GM18520 (cell line): ENCODE measurements at regions not wholly inside any gene's neighbourhood (a gene's known extent, or its start where the extent isn't known, plus 50 kb on each side); places are given as distances from the start of the nearest gene placed in this dataset.
"Not testable (repeated sequence)": the region's sequence is repeated elsewhere in the genome, so short reads cannot be mapped to it uniquely, and the experiment has no call there.

Source experiments
- ATAC-seq: cut with Tn5 transposase; IDR thresholded peaks from one replicate; pipeline ENCODE4 v1.9.1; 2021; ENCODE audit not compliant: unreplicated experiment

GRCh38 chr10:21034770-21035169 lies 137.7 kb upstream of the NEBL start:
- not testable (repeated sequence) for ATAC-seq

- no peak for ATAC-seq
Measured at GRCh38 chr10:21034241-21034640, 137.1 kb upstream of the NEBL start.

GRCh38 chr10:21032587-21033319 lies 135.6 kb upstream of the NEBL start:
- no peak for ATAC-seq

GRCh38 chr10:21031232-21031795 lies 134.2 kb upstream of the NEBL start:
- ATAC-seq, result no peak

GRCh38 chr10:21030091-21030490 lies 133.0 kb upstream of the NEBL start:
- ATAC-seq, result no peak

GRCh38 chr10:21022821-21023220 lies 125.7 kb upstream of the NEBL start:
- no peak for ATAC-seq

DNA sequence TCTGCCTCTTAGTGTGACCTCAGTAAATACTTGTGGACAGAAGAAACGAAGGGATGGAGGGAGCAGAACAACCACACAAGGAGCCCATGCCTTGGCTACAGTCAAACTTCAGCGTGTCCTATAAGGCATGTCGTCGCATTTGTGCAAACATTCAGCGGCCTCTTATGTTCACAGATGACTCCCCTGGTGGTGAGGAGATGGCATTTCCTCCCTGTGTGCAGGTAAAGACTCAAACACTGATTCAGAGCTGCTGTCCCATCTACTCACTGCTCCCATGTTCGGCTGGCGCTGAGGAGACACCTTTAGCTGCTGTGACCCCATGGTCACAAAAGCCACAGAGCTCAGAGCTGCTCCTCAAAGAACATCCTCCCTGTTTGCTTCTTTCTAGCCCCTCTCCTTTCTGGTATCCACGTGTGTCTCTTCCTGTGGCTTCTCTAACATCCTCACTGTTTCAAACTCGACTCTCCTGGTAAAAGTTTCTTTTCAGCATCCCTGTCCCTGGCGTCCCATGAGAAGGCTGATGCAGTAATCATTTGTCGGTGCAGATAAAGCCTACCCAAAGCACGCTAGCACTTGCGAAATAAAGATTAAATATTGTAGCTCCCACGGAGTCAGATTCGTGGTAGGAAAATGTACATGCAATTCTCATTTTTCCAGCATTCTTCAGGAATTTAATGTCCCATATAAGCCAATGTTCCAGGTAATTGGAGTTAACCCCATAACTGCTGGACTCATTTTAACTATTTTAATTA lies 124.9 kb upstream of the NEBL start:
- ATAC-seq, result no peak

DNA sequence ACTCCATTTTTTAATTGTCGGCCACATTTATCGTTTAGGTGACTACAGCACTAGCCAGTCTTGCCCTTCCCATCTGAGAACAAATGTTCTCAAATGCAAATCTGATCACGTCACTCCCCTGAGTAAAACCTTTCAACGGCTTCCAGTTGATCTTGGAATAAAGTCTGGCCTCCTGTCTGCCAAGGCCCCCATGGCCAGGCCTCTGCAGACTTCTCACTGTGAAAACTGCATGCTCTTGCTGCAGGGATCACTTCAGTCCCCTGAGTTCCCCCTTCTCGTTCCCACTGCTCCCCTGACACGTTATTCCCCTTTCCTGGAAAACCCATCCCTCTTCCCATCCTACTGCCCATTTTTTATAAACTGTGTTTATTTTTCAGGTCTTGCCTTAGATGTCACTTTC lies 124.1 kb upstream of the NEBL start:
- no peak for ATAC-seq

DNA sequence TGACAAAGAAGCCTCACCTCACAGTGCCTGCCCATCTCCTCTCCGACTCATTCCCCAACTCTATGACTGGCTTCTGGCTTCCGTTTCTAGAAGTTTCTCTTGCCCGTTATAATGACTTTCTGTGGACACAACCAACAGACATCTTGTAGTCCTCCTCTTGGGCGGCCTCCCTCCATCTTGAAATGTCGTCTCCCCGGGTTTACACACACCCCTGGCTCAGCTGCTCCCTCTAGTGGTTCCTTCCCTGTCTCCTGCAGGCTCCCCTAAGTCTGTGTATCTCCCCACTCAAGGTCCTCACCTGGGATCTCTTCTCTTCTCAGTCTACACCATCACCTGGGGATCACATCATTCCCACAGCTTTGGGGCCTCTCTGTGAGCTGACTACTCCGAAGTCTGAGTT lies 123.4 kb upstream of the NEBL start:
- ATAC-seq, result peak; percentile 45

DNA sequence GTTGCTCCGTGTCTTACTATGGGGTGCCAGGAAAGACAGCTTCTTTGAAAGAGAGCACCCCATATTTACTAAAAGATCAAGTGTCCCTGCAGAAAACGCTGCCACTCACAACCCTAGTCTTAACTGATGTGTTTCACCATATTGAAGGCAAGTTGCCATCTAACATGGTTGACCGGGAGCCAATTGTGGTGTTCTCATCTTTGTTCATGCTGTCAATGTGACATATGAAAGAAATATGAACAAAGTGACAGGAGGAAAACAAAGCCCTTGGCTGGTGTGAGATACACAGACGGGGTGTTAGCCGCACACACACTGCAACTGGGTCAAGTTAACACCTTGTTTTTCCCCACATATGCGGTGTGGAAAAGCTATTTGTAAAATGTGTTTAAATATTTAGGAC lies 122.3 kb upstream of the NEBL start:
- ATAC-seq, result no peak

- ATAC-seq, result no peak
Measured at GRCh38 chr10:21015851-21016250, 118.7 kb upstream of the NEBL start.

DNA sequence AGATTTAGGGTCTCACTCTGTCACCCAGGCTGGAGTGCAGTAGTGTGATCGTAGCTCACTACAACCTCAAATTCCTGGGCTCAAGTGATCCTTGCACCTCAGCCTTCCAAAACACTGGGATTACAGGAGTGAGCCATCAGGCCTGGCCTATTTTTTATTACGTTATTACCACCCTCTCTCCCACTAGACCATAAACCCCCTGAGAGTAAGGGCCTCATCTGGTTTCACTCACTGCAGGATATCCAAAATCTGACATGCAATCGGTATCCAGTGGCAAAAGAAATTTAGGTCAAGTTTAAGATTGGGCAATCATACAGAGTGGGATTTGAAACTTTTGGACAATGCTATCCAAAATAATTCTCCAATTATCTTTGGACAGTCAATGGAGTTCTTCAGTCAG lies 117.0 kb upstream of the NEBL start:
- ATAC-seq, result no peak

DNA sequence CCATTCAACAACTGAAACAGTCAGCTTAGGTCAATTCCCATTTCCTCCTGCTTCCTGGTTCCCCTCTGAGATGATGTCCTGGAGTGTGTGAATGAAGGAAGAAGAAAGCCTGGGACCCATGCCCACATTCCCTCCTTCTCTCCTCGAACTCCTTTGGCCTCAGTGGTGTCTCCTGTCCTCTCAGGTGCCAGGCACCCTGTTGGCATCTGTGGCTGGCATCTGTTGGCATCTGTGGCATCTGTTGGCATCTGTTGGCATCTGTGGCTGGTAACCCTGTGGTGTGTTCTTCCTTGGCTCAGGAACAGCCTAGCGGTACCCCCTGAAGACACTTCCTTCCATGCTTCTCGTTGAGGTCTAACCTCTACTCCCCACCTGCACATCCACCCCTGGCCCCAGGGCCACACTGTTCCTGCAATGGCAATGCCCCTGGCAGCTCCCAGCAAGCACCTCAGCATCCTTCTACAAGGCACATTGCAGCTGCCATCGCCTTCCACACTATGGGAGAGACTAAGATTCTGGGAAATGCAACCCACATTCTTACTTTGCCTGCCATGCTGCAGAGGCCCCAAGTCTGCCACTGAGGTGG lies 114.4 kb upstream of the NEBL start:
- no peak for ATAC-seq

- ATAC-seq, result no peak
Measured at GRCh38 chr10:21010615-21011014, 113.5 kb upstream of the NEBL start.

DNA sequence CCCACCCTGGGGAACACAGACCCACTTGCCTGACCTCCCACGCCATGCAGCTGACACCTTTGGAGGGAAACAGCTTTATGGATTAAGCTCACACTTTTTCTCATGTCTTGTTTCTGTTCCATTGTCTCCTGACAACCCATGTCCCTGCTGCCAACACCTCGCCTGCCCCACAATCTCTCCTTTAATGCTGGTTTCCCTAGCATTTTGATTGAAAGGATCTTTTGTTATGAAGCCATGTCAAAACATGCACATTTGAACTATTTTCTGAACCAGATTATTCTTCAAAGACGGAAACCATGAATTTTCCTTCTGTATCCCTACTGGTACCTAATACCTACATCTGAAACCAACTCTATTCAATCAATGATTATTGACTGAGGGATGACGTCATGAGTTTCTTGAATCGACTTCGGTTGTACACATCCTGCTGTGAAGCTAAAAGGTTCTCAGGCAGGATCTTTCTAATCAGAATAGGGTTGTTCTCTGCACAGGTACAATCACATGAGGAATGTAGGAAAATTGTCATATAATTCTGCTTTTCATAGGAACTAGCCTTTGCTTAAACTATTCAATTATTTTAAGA lies 106.2 kb upstream of the NEBL start:
- ATAC-seq, result no peak

- ATAC-seq, result no peak
Measured at GRCh38 chr10:21002091-21002878, 105.2 kb upstream of the NEBL start.

DNA sequence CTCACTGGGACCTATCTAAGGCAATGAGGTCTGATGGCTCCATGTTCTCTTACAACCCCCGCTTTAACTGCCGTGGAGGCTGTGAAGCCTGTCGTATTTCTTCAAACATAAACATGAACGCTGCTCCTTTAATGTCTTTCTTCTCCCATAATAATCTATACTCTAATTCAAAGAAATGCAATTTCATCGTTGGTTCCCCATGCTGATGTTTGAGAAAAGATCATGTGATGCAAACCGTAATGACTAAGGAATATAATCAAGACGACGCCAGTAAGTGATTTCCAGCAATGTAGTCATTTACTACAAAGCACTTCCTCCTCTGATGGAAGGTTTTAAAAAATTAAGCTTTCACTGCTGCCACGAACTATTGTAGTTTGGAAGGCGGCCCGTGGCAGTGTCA lies 102.6 kb upstream of the NEBL start:
- no peak for ATAC-seq

GRCh38 chr10:20998036-20998435 lies 100.9 kb upstream of the NEBL start:
- ATAC-seq, result no peak

- no peak for ATAC-seq
Measured at GRCh38 chr10:20995123-20995987, 98.2 kb upstream of the NEBL start.
